CD4-positive, alpha-beta memory T cell (primary cell): ENCODE measurements at regions not wholly inside any gene's neighbourhood (a gene's known extent, or its start where the extent isn't known, plus 50 kb on each side); places are given as distances from the start of the nearest gene placed in this dataset.

Experiments used
- CTCF ChIA-PET: fragments of 350-600 bp; sonication (Branson Sonifier 250); formaldehyde crosslinking; loops from one replicate; lab custom pipeline; 2021; ENCODE audit warnings: inconsistent platforms; ENCODE audit not compliant: partially characterized antibody; lab: Charles Lee
- POLR2A ChIA-PET: fragments of 350-600 bp; sonication (Branson Sonifier 250); formaldehyde crosslinking; loops from one replicate; lab custom pipeline; 2021; ENCODE audit not compliant: partially characterized antibody; lab: Charles Lee
- DNase-seq, 5 donors: peaks; one replicate each; pipeline versions ENCODE4 v3.0.0 to v3.0.0-alpha.2; 2020 to 2022; ENCODE audit warnings: mixed read lengths in 1 of 5
- H3K27ac ChIP-seq: one replicate; pipeline ENCODE4 v1.7.0; 2013; ENCODE audit warnings: low read depth, low read length
- H3K27me3 ChIP-seq: 2 replicates; pipeline ENCODE4 v1.7.0; 2013; ENCODE audit warnings: mild to moderate bottlenecking, low read length, moderate library complexity; ENCODE audit not compliant: insufficient read depth
- H3K36me3 ChIP-seq: 2 replicates; pipeline ENCODE4 v1.7.0; 2013; ENCODE audit warnings: mild to moderate bottlenecking, low read length, moderate library complexity; ENCODE audit not compliant: insufficient read depth
- H3K4me1 ChIP-seq: 2 replicates; pipeline ENCODE4 v1.7.0; 2013; ENCODE audit warnings: mild to moderate bottlenecking, low read length, moderate library complexity; ENCODE audit not compliant: insufficient read depth
- H3K4me3 ChIP-seq, 2 donors: one replicate each; pipeline ENCODE4 v1.7.0; 2013; ENCODE audit warnings: low read length in 2 of 2, mild to moderate bottlenecking in 1 of 2
- H3K9me3 ChIP-seq, 2 donors: one replicate each; pipeline ENCODE4 v1.7.0; 2013; ENCODE audit warnings: low read length in 2 of 2, control low read depth in 1 of 2; ENCODE audit not compliant: control insufficient read depth in 1 of 2
- H3K27ac Mint-ChIP-seq, 7 donors: one replicate each; pipeline ENCODE4 v1.8.0; 2020 to 2021; ENCODE audit warnings: mixed read lengths in 7 of 7, mild to moderate bottlenecking in 6 of 7, inconsistent platforms in 3 of 7, moderate library complexity in 3 of 7
- H3K27me3 Mint-ChIP-seq, 2 donors: one replicate each; pipeline ENCODE4 v1.8.0; 2020 to 2021; ENCODE audit warnings: mixed read lengths in 2 of 2
- H3K36me3 Mint-ChIP-seq, 2 donors: one replicate each; pipeline ENCODE4 v1.8.0; 2020 to 2021; ENCODE audit warnings: mixed read lengths in 2 of 2, inconsistent platforms in 1 of 2, mild to moderate bottlenecking in 1 of 2
- H3K4me1 Mint-ChIP-seq, 4 donors: one replicate each; pipeline ENCODE4 v1.8.0; 2020 to 2021; ENCODE audit warnings: mixed read lengths in 4 of 4, mild to moderate bottlenecking in 1 of 4
- H3K4me3 Mint-ChIP-seq, 8 donors: one replicate each; pipeline ENCODE4 v1.8.0; 2020 to 2021; ENCODE audit warnings: mixed read lengths in 8 of 8, mild to moderate bottlenecking in 7 of 8, moderate library complexity in 6 of 8, inconsistent platforms in 3 of 8
- H3K9me3 Mint-ChIP-seq, 8 donors: one replicate each; pipeline ENCODE4 v1.8.0; 2020 to 2021; ENCODE audit warnings: mixed read lengths in 8 of 8, mild to moderate bottlenecking in 5 of 8, inconsistent platforms in 3 of 8, moderate library complexity in 1 of 8
- intact Hi-C: fragments of 100-400 bp; cut with micrococcal nuclease; formaldehyde crosslinking; loops from one replicate; pipeline ENCODE4 v1.15.1; 2023

DNA sequence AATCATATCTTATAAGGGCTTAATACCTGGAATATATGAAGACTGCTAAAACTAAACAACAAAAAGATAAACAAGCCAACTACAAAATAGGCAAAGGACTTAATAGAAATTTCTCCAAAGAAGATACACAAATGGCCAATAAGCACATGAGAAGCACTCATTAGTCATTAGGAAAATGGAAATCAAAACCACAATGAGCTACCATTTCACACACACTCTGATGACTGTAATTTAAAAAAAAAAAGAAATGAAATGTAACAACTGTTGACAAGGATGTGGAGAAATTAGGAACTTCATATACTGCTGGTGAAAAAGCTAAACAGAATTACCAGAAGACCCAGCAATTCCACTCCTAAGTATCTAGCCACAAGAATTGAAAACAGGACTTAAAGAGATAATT, 374.2 kb upstream of the ZP4 start:
- Mint-ChIP-seq H3K27me3 (no peaks in the 10 kb centered on the region), H3K9me3 (peaks cover 0 to 12% (median 4%) of the 10 kb centered on the region in 8 donors), H3K36me3 (no peaks in the 10 kb centered on the region), H3K4me3 (no peak overlapping the region), H3K4me1 (no peaks in the 10 kb centered on the region), H3K27ac (no peak overlapping the region)
- Histone ChIP-seq H3K9me3 (no peaks in the 10 kb centered on the region), H3K36me3 (no peaks in the 10 kb centered on the region), H3K4me3 (no peak overlapping the region), H3K27me3 (no peaks in the 10 kb centered on the region), H3K4me1 (no peaks in the 10 kb centered on the region), H3K27ac (no peak overlapping the region)
- ChIA-PET CTCF (no interaction called here), POLR2A (interaction anchor here (0.6 kb wide), 1 partner anchor 848 kb away, joined by 3 read pairs; no protein-coding TSS in a partner anchor)
- intact Hi-C loops, result no loop called here
- no peak for DNase-seq

- H3K36me3 Mint-ChIP-seq, result no peaks in the 10 kb centered on the region
- Histone ChIP-seq H3K4me1 (no peaks in the 10 kb centered on the region), H3K9me3 (no peaks in the 10 kb centered on the region), H3K27me3 (no peaks in the 10 kb centered on the region), H3K36me3 (no peaks in the 10 kb centered on the region), H3K27ac (no peak overlapping the region), H3K4me3 (no peak overlapping the region)
- H3K4me1 Mint-ChIP-seq, result no peaks in the 10 kb centered on the region
- intact Hi-C loops, result no loop called here
- H3K4me3 Mint-ChIP-seq, result no peak overlapping the region
- ChIA-PET CTCF (no interaction called here), POLR2A (no interaction called here)
- no peak overlapping the region for H3K27ac Mint-ChIP-seq
- no peak for DNase-seq
- no peaks in the 10 kb centered on the region for H3K27me3 Mint-ChIP-seq
- peaks cover 0 to 6% (median 0%) of the 10 kb centered on the region in 8 donors for H3K9me3 Mint-ChIP-seq
Measured at GRCh38 chr1:238258510-238258909, 367.8 kb upstream of the ZP4 start.

DNA sequence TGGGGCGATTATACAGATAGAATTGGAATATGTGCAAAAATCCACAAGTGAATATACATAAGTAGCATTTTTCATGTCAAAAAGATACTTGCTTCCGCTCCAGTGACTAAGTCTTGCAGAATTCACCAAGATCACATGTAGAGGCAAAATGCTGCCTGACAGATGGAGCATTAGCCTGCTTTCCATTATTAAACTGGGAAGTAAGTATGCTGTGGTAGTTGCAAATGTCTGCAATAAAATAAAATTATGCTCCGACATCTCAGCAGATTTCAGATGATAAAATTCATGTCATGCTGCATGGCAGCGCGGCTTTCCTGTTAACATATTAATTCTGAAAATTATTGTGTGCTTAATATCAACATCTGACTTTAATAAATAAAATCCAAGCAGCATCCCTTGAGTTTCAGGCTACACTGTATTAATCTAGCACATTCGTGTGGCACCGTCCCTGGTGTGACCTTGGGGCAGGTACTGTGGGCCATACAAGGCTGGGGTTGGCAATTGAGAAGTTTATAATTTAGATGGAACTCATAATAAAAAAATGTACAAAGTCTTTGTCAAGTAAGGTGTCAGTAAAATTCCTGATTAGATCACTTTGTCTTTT, 366.4 kb upstream of the ZP4 start:
- Mint-ChIP-seq H3K4me3 (no peak overlapping the region), H3K27ac (no peak overlapping the region), H3K27me3 (no peaks in the 10 kb centered on the region), H3K36me3 (no peaks in the 10 kb centered on the region), H3K9me3 (peaks cover 0 to 6% (median under 1%) of the 10 kb centered on the region in 8 donors), H3K4me1 (peaks cover 0 to 2% (median 0%) of the 10 kb centered on the region in 4 donors)
- DNase-seq, result no peak
- Histone ChIP-seq H3K4me1 (no peaks in the 10 kb centered on the region), H3K27me3 (no peaks in the 10 kb centered on the region), H3K9me3 (no peaks in the 10 kb centered on the region), H3K36me3 (no peaks in the 10 kb centered on the region), H3K4me3 (no peak overlapping the region), H3K27ac (no peak overlapping the region)
- POLR2A ChIA-PET, result no interaction called here
- intact Hi-C loops, result no loop called here
- CTCF ChIA-PET, result no interaction called here

DNA sequence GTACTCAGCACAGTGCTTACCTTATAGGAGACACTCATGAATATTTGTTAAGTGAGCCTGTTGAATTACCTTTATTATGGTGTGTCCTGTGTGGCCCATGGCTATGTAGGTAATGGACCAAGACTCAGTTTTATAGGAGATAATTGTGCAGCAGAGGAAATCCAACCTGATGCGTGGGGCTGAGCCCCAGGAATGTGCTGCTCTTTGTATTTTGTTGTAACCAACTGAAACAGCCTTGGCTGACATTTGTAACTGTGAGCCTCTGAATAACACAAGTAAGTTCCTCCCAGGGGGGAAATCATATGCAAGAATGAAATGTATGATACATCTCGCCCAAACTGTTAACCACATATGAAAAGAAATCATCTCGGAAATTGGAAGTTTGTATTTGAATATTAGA, 364.2 kb upstream of the ZP4 start:
- Mint-ChIP-seq H3K36me3 (no peaks in the 10 kb centered on the region), H3K27ac (no peak overlapping the region), H3K9me3 (peaks cover 0 to 5% (median 0%) of the 10 kb centered on the region in 8 donors), H3K27me3 (no peaks in the 10 kb centered on the region), H3K4me3 (no peak overlapping the region), H3K4me1 (peaks cover 0 to 2% (median 0%) of the 10 kb centered on the region in 4 donors)
- Histone ChIP-seq H3K9me3 (no peaks in the 10 kb centered on the region), H3K4me1 (no peaks in the 10 kb centered on the region), H3K36me3 (no peaks in the 10 kb centered on the region), H3K27ac (no peak overlapping the region), H3K27me3 (no peaks in the 10 kb centered on the region), H3K4me3 (no peak overlapping the region)
- POLR2A ChIA-PET, result interaction anchor here (0.6 kb wide), 1 partner anchor 116 kb away, joined by 3 read pairs; no protein-coding TSS in a partner anchor
- CTCF ChIA-PET, result no interaction called here
- intact Hi-C loops, result no loop called here
- no peak for DNase-seq

- no peaks in the 10 kb centered on the region for H3K9me3 ChIP-seq
- H3K36me3 Mint-ChIP-seq, result no peaks in the 10 kb centered on the region
- no peak overlapping the region for H3K27ac ChIP-seq
- peak in 2 of 5 donors; percentile 1 to 4 for DNase-seq
- H3K36me3 ChIP-seq, result no peaks in the 10 kb centered on the region
- POLR2A ChIA-PET, result no interaction called here
- H3K9me3 Mint-ChIP-seq, result peaks cover 0 to 5% (median 0%) of the 10 kb centered on the region in 8 donors
- no peak overlapping the region for H3K4me3 ChIP-seq
- intact Hi-C loops, result no loop called here
- H3K27me3 ChIP-seq, result no peaks in the 10 kb centered on the region
- H3K27ac Mint-ChIP-seq, result no peak overlapping the region
- H3K27me3 Mint-ChIP-seq, result no peaks in the 10 kb centered on the region
- no peaks in the 10 kb centered on the region for H3K4me1 ChIP-seq
- H3K4me3 Mint-ChIP-seq, result no peak overlapping the region
- peaks cover 0 to 2% (median 0%) of the 10 kb centered on the region in 4 donors for H3K4me1 Mint-ChIP-seq
- CTCF ChIA-PET, result no interaction called here
Measured at GRCh38 chr1:238252033-238252802, 361.5 kb upstream of the ZP4 start.

DNA sequence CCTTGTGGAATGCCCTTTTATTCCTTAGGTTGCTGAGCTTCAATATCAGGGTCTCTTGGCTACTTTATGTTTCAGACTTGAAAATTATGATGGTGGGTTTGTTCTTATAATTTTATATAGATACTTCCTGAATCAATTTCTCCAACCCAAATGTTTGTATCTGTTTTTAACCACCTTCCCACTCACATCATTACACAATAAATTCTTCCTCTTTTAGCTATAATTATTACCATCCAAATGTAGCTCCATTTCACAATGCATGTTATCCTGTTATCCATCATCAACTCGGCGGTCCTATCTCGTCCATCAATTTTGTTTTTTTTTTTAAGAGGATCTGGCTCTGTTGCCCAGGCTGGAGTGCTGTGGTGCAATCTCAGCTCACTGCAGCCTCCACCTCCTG, 357.6 kb upstream of the ZP4 start:
- H3K36me3 Mint-ChIP-seq, result no peaks in the 10 kb centered on the region
- Histone ChIP-seq H3K27ac (no peak overlapping the region), H3K4me3 (no peak overlapping the region), H3K9me3 (no peaks in the 10 kb centered on the region), H3K27me3 (no peaks in the 10 kb centered on the region), H3K4me1 (no peaks in the 10 kb centered on the region), H3K36me3 (no peaks in the 10 kb centered on the region)
- ChIA-PET CTCF (no interaction called here), POLR2A (no interaction called here)
- no peak overlapping the region for H3K27ac Mint-ChIP-seq
- H3K4me1 Mint-ChIP-seq, result peaks cover 0 to 2% (median 0%) of the 10 kb centered on the region in 4 donors
- no peaks in the 10 kb centered on the region for H3K27me3 Mint-ChIP-seq
- H3K9me3 Mint-ChIP-seq, result peaks cover 0 to 5% (median 0%) of the 10 kb centered on the region in 8 donors
- DNase-seq, result no peak
- no peak overlapping the region for H3K4me3 Mint-ChIP-seq
- intact Hi-C loops, result no loop called here

GRCh38 chr1:238242181-238242580, 351.5 kb upstream of the ZP4 start:
- Histone ChIP-seq H3K9me3 (no peaks in the 10 kb centered on the region), H3K4me1 (no peaks in the 10 kb centered on the region), H3K4me3 (no peak overlapping the region), H3K27ac (no peak overlapping the region), H3K36me3 (no peaks in the 10 kb centered on the region), H3K27me3 (no peaks in the 10 kb centered on the region)
- Mint-ChIP-seq H3K27me3 (no peaks in the 10 kb centered on the region), H3K4me3 (no peak overlapping the region), H3K27ac (no peak overlapping the region), H3K9me3 (peaks cover 0 to 8% (median 2%) of the 10 kb centered on the region in 8 donors), H3K4me1 (no peaks in the 10 kb centered on the region), H3K36me3 (no peaks in the 10 kb centered on the region)
- intact Hi-C loops, result no loop called here
- no peak for DNase-seq
- ChIA-PET CTCF (no interaction called here), POLR2A (no interaction called here)
